Heart left ventricle (tissue), 13 donors: ENCODE measurements at regions not wholly inside any gene's neighbourhood (a gene's known extent, or its start where the extent isn't known, plus 50 kb on each side); places are given as distances from the start of the nearest gene placed in this dataset.

Source experiments
- POLR2A ChIP-seq, 2 donors: fragments of 450-650 bp; IDR thresholded peaks; one replicate each; pipeline ENCODE4 v1.6.1; 2017; ENCODE audit warnings: antibody characterized with exemption in 2 of 2, mild to moderate bottlenecking in 2 of 2, moderate library complexity in 2 of 2
- TF ChIP-seq, protein P1 (sequence below), 12 donors: fragments of 200-600 bp; sonication (generic) in 4 of 12; IDR thresholded peaks; one replicate each; pipeline versions ENCODE4 v1.5.0 to v1.8.0; 2018 to 2022; ENCODE audit warnings: antibody characterized with exemption in 12 of 12, mild to moderate bottlenecking in 5 of 12
- donor health status: ischemic (EF 13 %, LVEDD 7.1; RV severe dilation, severe dysfunction).
- donor health status: DM: no; HTN: yes; CAD: no.
- donor health status: DM: no; HTN: no; CAD: no.
- donor health status: ischemic (EF 25% LVEDD 6.9; RV normal size, moderate dysfunction).
- donor health status: ischemic (EF 25% LVEDD 5.7; RV mildly dilated, moderate dysfunction).
- donor health status: ischemic (EF 35%, LVEDD 5.7; RV mildly dilated, moderate dysfunction).
- donor health status: nonischemic (EF 11% LVEDD 7.7; RV severe dilation, severe dysfunction).
- donor health status: DM: yes; HTN: yes; CAD: no.
- donor health status: PGD.
- donor health status: ischemic (EF 29% LVEDD 5.4; RV normal size, mild dysfunction).
- donor health status: nonischemic (EF 23%, LVEDD 6.1; RV moderate dilation, normal function).

DNA sequence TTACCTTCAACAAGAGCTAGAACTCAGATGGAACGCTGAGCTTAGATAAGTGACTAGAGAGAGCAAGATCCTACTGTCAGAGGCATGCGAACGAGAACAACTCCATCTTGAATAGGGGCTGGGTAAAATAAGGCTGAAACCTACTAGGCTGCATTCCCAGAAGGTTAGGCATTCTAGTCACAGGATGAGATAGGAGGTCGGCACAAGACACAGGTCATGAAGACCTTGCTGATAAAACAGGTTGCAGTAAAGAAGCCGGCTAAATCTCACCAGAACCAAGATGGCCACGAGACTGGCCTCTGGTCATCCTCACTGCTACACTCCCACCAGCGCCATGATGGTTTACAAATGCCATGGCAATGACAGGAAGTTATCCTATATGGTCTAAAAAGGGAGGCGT is 59.6 kb upstream of the PLEKHG3 start:
- no peak for TF ChIP-seq POLR2A (IDR thresholded peaks at IDR 0.05)
- TF ChIP-seq, protein P1, sequence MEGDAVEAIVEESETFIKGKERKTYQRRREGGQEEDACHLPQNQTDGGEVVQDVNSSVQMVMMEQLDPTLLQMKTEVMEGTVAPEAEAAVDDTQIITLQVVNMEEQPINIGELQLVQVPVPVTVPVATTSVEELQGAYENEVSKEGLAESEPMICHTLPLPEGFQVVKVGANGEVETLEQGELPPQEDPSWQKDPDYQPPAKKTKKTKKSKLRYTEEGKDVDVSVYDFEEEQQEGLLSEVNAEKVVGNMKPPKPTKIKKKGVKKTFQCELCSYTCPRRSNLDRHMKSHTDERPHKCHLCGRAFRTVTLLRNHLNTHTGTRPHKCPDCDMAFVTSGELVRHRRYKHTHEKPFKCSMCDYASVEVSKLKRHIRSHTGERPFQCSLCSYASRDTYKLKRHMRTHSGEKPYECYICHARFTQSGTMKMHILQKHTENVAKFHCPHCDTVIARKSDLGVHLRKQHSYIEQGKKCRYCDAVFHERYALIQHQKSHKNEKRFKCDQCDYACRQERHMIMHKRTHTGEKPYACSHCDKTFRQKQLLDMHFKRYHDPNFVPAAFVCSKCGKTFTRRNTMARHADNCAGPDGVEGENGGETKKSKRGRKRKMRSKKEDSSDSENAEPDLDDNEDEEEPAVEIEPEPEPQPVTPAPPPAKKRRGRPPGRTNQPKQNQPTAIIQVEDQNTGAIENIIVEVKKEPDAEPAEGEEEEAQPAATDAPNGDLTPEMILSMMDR (IDR thresholded peaks at IDR 0.05) = no peak
